Activated CD4-positive, alpha-beta T cell treated with anti-CD3 and anti-CD28 coated beads, Interleukin-2, Interleukin-6, amounts not matched to agents 100 ng/mL and 50 ng/mL, durations not matched to agents 16 hours and 8 hours (primary cell): ENCODE measurements at regions not wholly inside any gene's neighbourhood (a gene's known extent, or its start where the extent isn't known, plus 50 kb on each side); places are given as distances from the start of the nearest gene placed in this dataset.
"Not testable (repeated sequence)": the region's sequence is repeated elsewhere in the genome, so short reads cannot be mapped to it uniquely, and the experiment has no call there.

ENCODE experiments used
- DNase-seq: peaks from one replicate; pipeline ENCODE4 v3.0.0-alpha.2; 2020

- DNase-seq = no peak
Observed at GRCh38 chr5:40453689-40454088, 226.0 kb upstream of the PTGER4 start.

DNA sequence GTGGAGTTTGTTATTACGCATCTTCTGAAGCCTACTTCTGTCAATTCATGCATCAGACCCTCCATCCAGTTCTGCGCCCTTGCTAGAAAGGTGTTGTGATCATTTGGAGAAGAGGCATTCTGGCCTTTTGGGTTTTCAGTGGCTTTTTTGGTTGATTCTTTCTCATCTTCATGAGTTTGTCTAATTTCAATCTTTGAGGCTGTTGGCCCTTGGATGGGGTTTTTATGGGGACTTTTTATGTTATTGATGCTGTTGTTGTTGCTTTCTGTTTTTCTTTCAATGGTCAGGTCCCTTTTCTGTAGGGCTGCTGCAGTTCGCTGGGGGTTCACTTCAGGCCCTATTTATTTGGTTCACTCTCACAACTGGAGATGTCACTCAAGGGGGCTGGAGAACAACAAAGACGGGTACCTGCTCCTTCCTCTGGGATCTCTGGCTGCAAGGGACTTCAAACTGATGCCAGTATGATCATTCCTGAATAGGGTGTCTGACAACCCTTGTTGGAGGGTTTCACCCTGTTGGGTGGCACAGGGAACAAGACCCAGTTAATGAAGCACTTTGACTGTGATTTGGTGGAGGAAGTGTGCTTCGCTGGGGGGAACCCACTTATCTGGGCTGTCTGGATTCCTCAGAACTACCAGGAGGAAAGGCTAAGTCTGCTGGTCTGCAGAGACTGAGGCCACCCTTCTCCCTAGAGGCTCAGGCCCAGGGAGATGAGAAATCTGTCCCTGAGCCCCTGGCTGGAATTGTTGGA, 226.7 kb upstream of the PTGER4 start:
- DNase-seq = no peak

- DNase-seq = no peak
Observed at GRCh38 chr5:40447438-40447837, 232.3 kb upstream of the PTGER4 start.

DNA sequence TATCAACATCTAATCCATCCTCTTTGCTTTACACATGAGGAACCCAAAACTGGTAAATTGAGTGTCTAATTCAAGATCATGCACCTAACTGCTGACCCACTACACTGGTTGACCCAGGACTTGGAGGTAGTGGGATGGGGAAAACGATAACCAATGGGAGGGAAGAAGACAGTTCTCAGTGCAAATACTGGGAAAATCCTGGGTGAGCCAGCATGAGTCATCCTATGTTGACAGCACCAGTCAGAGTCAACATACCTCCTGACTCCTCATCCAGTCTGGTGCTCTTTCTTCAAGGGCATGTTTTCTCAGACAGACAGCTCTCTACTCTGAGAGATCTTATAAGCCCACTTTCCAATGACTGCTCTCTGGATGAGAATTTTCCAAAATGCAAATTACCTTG, 232.8 kb upstream of the PTGER4 start:
- DNase-seq = no peak

- peak; percentile 36 for DNase-seq
Observed at GRCh38 chr5:40442346-40442745, 237.4 kb upstream of the PTGER4 start.

DNA sequence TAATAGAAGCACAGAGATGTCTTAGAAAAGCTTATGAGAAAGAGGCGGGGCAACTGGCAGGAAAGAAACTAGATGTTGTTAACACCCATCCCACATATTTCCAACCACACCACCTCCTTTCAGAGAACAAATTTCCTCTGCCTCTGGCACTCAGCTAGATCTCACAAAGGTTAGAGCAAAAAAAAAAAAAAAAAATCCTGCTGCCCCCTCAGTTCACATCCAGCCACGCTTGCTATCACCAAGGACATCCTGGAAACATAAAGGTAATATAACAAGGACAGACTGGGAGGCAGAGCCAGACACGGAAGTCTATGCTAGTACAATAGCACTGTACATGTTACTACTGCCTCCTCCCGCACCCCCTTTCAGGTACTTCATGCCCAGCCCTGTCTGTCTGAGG, 238.0 kb upstream of the PTGER4 start:
- DNase-seq = peak; percentile 77

- DNase-seq = no peak
Observed at GRCh38 chr5:40440746-40441145, 239.0 kb upstream of the PTGER4 start.

DNA sequence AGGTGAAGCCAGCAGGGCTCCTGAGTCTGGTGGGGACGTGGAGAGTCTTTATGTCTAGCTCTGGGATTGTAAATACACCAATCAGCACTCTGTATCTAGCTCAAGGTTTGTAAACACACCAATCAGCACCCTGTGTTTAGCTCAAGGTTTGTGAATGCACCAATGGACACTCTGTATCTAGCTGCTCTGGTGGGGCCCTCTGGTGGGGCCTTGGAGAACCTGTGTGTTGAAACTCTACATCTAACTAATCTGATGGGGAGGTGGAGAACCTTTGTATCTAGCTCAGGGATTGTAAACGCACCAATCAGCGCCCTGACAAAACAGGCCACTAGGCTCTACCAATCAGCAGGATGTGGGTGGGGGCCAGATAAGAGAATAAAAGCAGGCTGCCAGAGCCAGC, 240.6 kb upstream of the PTGER4 start:
- DNase-seq = peak; percentile 34

- not testable (repeated sequence) for DNase-seq
Observed at GRCh38 chr5:40438646-40439045, 241.1 kb upstream of the PTGER4 start.

DNA sequence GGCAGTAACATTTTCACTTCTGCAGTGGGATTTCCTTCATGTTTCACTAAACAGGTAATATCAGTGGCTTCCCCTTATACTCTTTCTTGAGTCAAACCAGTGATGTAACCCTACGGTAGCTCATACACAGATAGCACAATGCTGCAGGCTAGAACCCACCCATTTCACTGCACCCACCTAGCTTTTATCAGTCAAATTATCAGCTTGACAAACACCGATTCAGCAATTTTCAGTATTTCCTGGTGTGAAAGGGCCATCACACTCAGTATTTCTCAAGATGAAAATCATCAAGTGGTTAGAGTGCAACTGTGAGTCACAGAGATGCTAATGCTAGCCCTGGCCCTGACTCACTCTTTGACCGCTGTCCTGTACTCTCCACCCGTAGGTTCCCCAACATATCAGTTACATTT, 242.3 kb upstream of the PTGER4 start:
- DNase-seq = peak; percentile 86

GRCh38 chr5:40436535-40437237, 243.0 kb upstream of the PTGER4 start:
- peak; percentile 76 for DNase-seq

GRCh38 chr5:40435706-40436105, 244.0 kb upstream of the PTGER4 start:
- not testable (repeated sequence) for DNase-seq

DNA sequence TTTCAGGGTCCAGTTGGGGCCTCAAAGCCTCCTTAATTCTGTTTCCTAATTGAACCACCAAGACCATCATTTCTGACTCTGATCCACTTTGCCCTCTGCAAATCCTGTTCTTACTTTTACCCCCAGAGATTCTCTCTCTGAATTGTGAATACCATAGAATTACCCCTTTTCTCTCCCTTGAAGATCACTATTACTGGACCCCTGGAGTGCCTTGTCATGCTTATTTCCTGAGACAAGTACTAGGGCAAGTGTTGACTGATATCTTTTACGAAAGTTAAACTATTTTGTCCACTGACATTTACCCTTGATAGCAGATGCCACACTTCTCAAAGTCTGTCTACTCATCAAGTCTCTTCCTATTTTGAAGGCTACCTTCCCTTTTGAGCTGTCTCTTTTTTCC, 246.9 kb upstream of the PTGER4 start:
- DNase-seq = no peak

GRCh38 chr5:40431734-40432133, 248.0 kb upstream of the PTGER4 start:
- no peak for DNase-seq

- DNase-seq = no peak
Observed at GRCh38 chr5:40430101-40430710, 249.5 kb upstream of the PTGER4 start.

GRCh38 chr5:40429258-40430100, 250.2 kb upstream of the PTGER4 start:
- peak; percentile 77 for DNase-seq

DNA sequence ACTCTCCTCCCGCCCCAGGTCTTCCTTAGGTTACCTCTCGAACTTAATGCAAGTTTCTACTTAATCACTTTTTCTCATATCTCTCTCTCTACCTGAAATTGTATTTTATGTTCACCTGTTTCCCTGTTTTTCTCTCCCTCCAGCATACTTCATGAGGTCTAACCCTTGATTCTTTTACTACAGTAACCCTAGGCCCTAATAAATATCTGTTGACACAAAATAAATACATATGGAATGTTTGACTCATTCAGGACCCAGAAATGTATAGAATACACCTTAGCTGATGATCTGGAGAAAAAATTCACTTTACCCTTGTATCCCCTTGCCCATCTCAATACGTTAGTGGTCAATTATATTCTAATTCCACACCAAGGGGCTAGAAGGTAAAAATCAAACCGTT, 250.9 kb upstream of the PTGER4 start:
- no peak for DNase-seq

GRCh38 chr5:40428126-40428525, 251.6 kb upstream of the PTGER4 start:
- peak; percentile 65 for DNase-seq

- DNase-seq = not testable (repeated sequence)
Observed at GRCh38 chr5:40417046-40417810, 262.5 kb upstream of the PTGER4 start.

DNA sequence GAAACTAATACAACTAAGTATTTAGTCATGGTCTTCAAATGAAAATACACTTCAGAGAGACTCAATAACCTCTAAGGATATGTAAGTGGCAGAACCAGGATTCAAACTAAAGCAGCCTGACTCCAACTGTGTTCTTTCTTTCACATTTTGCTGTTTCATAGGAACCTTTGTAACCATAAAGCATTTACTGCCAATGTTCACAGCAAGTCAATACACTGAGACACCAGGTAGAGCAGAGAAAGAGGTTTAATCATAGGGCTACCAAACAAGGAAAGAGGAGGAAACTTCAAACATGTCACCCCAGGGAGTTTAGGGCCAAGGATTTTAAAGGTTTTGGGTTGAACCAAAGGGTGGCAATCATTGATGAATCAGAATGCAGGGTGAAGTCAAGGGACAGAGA, 263.1 kb upstream of the PTGER4 start:
- DNase-seq = no peak

DNA sequence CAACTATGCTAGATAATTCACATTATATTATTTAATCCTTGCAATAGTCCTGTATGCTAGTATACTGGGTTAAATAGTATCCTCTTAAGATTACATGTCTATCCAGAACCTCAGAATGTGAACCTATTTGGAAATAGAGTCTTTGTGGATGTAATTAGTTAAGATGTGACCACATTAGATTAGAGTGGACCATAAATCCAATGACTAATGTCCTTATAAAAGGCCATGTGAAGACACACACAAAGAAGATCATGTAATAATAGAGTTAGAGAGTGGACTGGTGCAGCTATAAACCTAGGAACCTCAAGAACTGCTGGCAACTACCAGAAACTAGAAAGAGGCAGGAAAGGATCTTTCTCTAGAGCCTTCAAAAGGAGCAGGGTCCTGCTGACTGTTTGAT, 263.6 kb upstream of the PTGER4 start:
- no peak for DNase-seq

DNA sequence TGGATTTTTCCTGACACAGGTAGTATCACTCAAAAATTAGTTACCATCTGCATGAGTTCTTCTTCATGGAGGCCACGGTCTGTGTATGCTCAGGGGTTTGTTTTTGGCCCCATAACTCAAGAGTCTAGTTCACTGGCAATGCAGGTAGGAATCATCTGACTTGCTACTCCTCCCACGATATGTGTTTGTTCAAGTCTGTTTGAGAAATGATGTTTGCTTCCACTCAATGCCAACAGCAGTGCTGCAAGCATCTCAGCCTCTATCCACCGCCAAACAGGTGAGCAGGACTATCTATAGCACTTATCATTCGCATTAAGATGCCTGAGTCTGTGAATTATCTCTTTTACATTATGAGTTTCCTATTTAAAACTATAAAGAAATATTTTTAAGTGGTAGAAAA, 264.8 kb upstream of the PTGER4 start:
- DNase-seq = no peak
